Activated CD4-positive, alpha-beta T cell treated with anti-CD3 and anti-CD28 coated beads for 24 hours (primary cell): ENCODE measurements at regions not wholly inside any gene's neighbourhood (a gene's known extent, or its start where the extent isn't known, plus 50 kb on each side); places are given as distances from the start of the nearest gene placed in this dataset.
"Not testable (repeated sequence)": the region's sequence is repeated elsewhere in the genome, so short reads cannot be mapped to it uniquely, and the experiment has no call there.

ENCODE experiments used
- DNase-seq, 2 donors: peaks; one replicate each; pipeline ENCODE4 v3.0.0-alpha.2; 2020; ENCODE audit warnings: low read depth in 2 of 2

- no peak for DNase-seq
These were observed 212.7 kb downstream of the CENPC start for GRCh38 chr4:67332627-67333026.

DNA sequence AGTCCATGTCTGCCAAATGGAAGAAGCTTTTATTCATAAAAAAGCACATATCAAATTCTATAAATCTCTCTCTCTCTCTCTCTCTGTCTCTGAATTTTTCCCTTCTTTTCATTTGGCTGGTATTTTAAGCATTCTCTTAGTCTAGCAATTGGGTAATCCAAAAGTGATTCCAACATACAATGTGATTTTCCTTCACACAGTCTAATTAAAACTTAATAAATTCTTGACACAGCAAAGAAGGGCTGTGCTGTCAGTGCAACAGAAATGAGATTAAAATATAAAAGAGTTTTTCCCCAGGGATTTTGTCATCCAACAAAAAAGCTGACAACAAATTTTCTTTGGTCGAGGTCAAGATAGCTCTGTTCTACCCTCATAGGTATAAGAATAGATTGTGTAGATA, 216.9 kb downstream of the CENPC start:
- DNase-seq: no peak

GRCh38 chr4:67328018-67328278, 217.4 kb downstream of the CENPC start:
- DNase-seq: no peak

DNA sequence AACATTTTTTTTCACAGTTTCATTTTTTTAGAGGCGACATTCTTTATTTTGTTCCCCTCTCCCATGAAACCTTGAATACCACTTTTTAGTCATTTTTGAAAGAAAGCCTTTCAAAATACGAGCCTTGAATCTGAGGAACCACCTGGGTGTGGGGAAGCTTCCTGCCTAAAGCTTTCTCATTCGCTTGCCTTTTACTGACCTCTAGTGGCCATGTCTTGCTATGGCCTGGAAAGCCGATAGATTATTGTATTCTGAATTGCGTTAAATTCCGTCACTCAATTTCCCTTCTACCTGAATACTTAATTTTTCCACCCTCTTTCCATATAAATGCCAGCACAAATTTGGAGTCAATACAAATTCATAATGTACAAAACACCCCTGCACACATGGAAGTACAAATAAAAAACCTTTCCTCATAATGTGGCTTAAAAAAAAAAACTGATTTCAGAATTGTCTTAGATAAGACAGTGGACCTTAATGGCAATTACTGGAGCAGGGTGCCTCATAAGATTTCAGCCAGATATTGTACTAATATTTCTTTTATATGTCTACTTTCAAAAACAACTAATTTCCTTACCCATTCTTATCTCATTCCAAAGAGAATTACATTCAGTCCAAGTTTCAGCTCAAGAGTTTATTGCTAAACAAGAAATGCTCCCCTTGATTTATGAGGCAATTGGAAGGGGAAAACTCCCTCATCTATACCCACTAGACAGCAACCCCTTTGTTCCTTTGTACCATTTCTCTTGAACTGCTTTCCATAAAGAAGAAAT, 217.9 kb downstream of the CENPC start:
- DNase-seq: peak; percentile 10 to 27

- DNase-seq: no peak
These were observed 219.5 kb downstream of the CENPC start for GRCh38 chr4:67325791-67326190.

- DNase-seq: no peak
These were observed 224.7 kb downstream of the CENPC start for GRCh38 chr4:67320645-67321044.

DNA sequence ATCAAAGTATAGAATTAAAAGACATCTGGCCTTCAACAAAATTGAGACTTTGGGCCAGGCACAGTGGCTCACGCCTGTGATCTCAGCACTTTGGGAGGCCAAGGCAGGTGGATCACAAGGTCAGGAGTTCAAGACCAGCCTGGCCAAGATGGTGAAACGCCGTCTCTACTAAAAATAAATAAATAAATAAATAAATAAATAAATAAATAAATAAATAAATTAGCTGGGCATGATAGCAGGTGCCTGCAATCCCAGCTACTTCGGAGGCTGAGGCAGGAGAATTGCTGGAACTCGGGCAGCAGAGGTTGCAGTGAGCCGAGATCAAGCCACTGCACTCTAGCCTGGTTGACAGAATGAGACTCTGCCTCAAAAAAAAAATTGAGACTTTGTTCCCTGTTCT, 225.7 kb downstream of the CENPC start:
- not testable (repeated sequence) for DNase-seq

- not testable (repeated sequence) for DNase-seq
These were observed 244.7 kb downstream of the CENPC start for GRCh38 chr4:67300497-67301185.

GRCh38 chr4:67292636-67293035, 252.7 kb downstream of the CENPC start:
- no peak for DNase-seq

DNA sequence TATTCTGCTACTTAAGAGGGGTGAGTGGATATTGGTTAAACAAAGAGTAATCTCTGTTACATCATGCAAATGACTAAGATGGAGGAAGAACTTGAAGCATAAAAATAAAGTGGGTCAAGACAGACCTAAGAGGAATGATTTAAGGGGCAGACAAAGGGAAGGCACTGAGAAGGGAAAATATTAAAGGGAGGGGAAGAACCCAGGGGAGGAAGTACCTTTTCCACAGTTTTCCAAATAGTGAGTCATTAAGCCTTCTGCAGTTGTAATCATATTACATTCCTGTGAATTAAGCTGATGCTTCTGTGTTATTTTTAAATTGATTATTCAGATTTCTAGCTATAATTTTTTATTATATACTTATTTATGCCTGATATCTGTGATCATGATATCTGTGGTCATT, 253.3 kb downstream of the CENPC start:
- DNase-seq: no peak

- DNase-seq: no peak
These were observed 253.7 kb downstream of the CENPC start for GRCh38 chr4:67291644-67292043.

DNA sequence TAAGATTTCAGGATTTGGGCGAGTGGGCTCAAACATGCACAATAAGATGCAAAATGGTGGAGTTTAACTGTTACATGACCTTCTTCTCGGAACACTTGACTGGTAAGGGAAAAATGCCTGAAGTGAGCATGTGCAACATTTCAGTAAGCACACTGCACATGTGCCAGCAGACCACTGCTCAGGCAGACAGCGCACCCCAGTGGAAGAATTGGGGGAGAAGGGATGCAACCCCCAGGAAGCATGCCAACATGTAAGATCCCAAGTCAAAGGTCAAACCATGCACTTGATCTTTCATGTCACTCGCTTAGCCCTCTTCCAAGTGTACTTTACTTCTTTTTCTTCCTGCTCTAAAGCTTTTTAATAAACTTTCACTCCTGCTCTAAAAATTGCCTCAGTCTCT, 256.3 kb downstream of the CENPC start:
- peak in 1 of 2 donors; percentile 1 for DNase-seq

- no peak for DNase-seq
These were observed 258.6 kb downstream of the CENPC start for GRCh38 chr4:67286724-67287123.

GRCh38 chr4:67282749-67283148, 262.6 kb downstream of the CENPC start:
- DNase-seq: no peak

DNA sequence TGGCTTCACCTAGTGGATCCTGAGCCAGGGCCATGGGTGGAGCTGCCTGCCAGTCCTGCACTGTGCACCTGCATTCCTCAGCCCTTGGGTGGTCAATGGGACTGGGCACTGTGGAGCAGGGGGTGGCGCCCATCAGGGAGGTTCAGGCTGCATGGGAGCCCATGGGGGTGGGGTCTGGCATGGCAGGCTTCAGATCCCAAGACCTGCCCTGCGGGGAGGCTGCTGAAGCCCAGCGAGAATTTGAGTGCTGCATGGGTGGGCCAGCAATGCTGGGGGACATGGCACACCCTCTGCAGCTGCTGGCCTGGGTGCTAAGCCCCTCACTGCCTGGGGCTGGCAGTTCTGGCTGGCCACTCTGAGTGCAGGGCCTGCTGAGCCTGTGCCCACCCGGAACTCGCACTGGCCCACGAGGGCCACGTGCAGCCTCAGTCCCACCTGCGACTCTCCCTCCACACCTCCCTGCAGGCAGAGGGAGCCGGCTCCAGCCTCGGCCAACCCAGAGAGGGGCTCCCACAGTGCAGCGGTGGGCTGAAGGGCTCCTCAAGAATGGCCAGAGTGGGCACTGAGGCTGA, 270.0 kb downstream of the CENPC start:
- no peak for DNase-seq

DNA sequence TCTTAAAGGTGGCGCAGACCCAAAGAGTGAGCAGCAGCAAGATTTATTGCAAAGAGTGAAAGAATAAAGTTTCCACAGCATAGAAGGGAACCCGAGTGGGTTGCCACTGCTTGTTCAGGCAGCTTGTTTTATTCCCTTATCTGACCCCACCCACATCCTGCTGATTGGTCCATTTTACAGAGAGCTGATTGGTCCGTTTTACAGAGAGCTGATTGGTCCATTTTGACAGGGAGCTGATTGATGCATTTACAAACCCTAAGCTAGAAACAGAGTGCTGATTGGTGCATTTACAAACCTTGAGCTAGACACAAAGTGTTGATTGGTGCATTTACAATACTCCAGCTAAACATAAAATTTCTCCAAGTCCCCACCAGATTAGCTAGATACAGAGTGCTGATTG, 270.6 kb downstream of the CENPC start:
- DNase-seq: not testable (repeated sequence)

GRCh38 chr4:67273666-67274065, 271.6 kb downstream of the CENPC start:
- DNase-seq: no peak

DNA sequence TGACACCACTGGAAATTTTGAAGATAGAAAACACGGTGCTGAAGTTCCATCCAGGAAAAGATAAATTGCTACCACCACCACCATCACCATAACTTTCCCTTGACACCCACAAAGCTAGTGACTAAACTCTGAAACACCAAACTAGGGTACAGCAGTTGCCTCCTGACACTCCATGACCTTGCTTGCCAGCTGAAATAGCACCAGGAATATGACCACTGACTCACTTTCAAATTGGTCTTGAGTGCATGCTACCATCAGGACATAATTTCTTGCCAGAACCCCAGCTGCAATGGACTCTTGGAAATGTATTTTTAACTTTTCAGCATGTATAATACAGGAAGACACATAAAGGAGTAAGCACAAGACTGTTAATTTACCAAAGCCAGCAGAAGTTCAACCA, 283.3 kb downstream of the CENPC start:
- no peak for DNase-seq

DNA sequence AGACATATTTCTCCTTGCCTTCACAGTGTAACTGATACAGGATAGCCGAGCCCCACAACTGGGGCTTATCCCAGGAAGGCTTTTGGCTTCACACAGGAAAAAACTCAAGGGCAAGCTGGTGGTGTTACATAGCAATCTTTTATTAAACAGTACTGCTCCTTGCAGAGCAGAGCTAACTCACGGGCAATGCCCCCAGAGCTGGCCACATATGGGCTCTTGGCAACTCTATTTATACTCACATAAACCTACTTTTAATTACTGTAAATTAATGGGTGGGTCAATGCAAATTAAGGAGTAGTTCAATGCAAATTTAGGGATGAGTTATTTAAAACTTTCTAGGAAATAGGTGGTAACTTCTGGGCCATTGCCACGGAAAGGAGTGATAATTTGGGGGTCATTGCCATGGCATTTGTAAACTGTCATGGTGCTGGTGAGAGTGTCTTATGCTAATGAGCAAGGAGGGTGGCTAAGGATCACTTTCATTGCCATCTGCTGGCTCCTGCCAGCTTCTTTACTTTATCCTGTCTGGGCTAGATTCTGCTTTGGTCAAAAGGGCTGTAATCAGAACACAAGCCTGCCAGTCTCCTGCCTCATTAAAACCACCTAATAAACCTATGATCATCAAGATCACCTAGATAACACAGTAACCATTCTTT, 288.8 kb downstream of the CENPC start:
- DNase-seq: no peak

GRCh38 chr4:67250131-67250896, 295.0 kb downstream of the CENPC start:
- no peak for DNase-seq

- no peak for DNase-seq
These were observed 308.5 kb downstream of the CENPC start for GRCh38 chr4:67236788-67237187.

DNA sequence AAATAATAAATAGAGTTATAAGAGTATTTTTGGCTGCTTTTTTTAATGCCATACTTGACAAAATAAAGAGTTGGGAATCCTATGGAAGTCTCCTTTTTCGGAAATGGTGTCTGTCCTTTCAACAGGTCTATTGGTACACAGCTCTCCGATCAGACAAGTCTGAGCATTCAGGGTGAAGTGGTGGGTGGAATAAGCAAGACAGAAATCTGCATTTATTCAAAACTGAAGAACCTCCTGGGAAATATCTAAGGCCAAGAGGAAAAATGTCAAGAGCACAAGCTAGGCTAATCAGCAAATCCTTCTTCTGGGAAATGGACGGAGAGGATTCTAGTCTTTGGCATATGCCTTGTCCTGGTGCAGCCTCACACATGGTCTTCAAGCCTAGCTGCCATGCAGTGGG, 309.0 kb downstream of the CENPC start:
- no peak for DNase-seq
